H9 (cell line): ENCODE measurements at regions not wholly inside any gene's neighbourhood (a gene's known extent, or its start where the extent isn't known, plus 50 kb on each side); places are given as distances from the start of the nearest gene placed in this dataset.

Experiments
- DNase-seq: peaks from one replicate; pipeline ENCODE4 v3.0.0-alpha.2; 2017
- H2AFZ ChIP-seq: one replicate; pipeline ENCODE4 v1.6.1; 2013; ENCODE audit warnings: mild to moderate bottlenecking, low read length, control low read depth, moderate library complexity
- H2AK5ac ChIP-seq: 2 replicates; pipeline ENCODE4 v1.6.1; 2013; ENCODE audit warnings: low read length, control low read depth, mixed read lengths; ENCODE audit not compliant: insufficient read length
- H2BK120ac ChIP-seq: one replicate; pipeline ENCODE4 v1.6.1; 2013; ENCODE audit warnings: low read depth, mild to moderate bottlenecking, low read length, control low read depth, inconsistent platforms; ENCODE audit not compliant: poor library complexity, severe bottlenecking
- H2BK12ac ChIP-seq: 2 replicates; pipeline ENCODE4 v1.6.1; 2013; ENCODE audit warnings: low read length, control low read depth, mixed read lengths, low read depth; ENCODE audit not compliant: insufficient read length
- H2BK15ac ChIP-seq: 2 replicates; pipeline ENCODE4 v1.6.1; 2013; ENCODE audit warnings: low read depth, low read length, control low read depth
- H2BK20ac ChIP-seq: one replicate; pipeline ENCODE4 v1.6.1; 2013; ENCODE audit warnings: low read depth, mild to moderate bottlenecking, low read length, control low read depth, inconsistent platforms; ENCODE audit not compliant: poor library complexity, severe bottlenecking
- H2BK5ac ChIP-seq: 2 replicates; pipeline ENCODE4 v1.6.1; 2013; ENCODE audit warnings: low read length, control low read depth, mixed read lengths; ENCODE audit not compliant: insufficient read length
- H3K14ac ChIP-seq: 2 replicates; pipeline ENCODE4 v1.6.1; 2013; ENCODE audit warnings: low read length, control low read depth; ENCODE audit not compliant: insufficient read depth
- H3K18ac ChIP-seq: 2 replicates; pipeline ENCODE4 v1.6.1; 2013; ENCODE audit warnings: low read depth, mild to moderate bottlenecking, mixed read lengths, low read length, control low read depth; ENCODE audit not compliant: insufficient read length
- H3K23ac ChIP-seq: 2 replicates; pipeline ENCODE4 v1.6.1; 2013; ENCODE audit warnings: low read length, control low read depth, mixed read lengths, low read depth; ENCODE audit not compliant: insufficient read length
- H3K23me2 ChIP-seq: 2 replicates; pipeline ENCODE4 v1.6.1; 2013; ENCODE audit warnings: low read depth, mild to moderate bottlenecking, mixed read lengths, low read length, control low read depth; ENCODE audit not compliant: insufficient read length, poor library complexity, severe bottlenecking
- H3K27ac ChIP-seq: 2 replicates; pipeline ENCODE4 v1.5.1; 2013; ENCODE audit warnings: low read length, control low read depth, mixed read lengths, low read depth; ENCODE audit not compliant: insufficient read length
- H3K27me3 ChIP-seq: 2 replicates; pipeline ENCODE4 v1.6.1; 2013; ENCODE audit warnings: low read length, control low read depth, inconsistent platforms; ENCODE audit not compliant: insufficient read depth
- H3K4ac ChIP-seq: 2 replicates; pipeline ENCODE4 v1.6.1; 2013; ENCODE audit warnings: low read depth, mild to moderate bottlenecking, control low read depth, inconsistent platforms, low read length, moderate library complexity
- H3K4me1 ChIP-seq: 2 replicates; pipeline ENCODE4 v1.6.1; 2013; ENCODE audit warnings: low read length, control low read depth, inconsistent platforms; ENCODE audit not compliant: insufficient read depth
- H3K4me2 ChIP-seq: 2 replicates; pipeline ENCODE4 v1.6.1; 2013; ENCODE audit warnings: low read length, control low read depth, mixed read lengths; ENCODE audit not compliant: insufficient read length, insufficient read depth
- H3K56ac ChIP-seq: 2 replicates; pipeline ENCODE4 v1.6.1; 2013; ENCODE audit warnings: low read depth, mild to moderate bottlenecking, mixed read lengths, low read length, control low read depth; ENCODE audit not compliant: insufficient read length
- H3K79me1 ChIP-seq: 2 replicates; pipeline ENCODE4 v1.6.1; 2013; ENCODE audit warnings: low read depth, mild to moderate bottlenecking, moderate library complexity, low read length, control low read depth, inconsistent platforms; ENCODE audit not compliant: insufficient read depth, poor library complexity, severe bottlenecking
- H3K79me2 ChIP-seq: 2 replicates; pipeline ENCODE4 v1.6.1; 2013; ENCODE audit warnings: low read length, control low read depth, inconsistent platforms; ENCODE audit not compliant: insufficient read depth
- H3K9ac ChIP-seq: 2 replicates; pipeline ENCODE4 v1.6.1; 2013; ENCODE audit warnings: low read length, control low read depth, mixed read lengths; ENCODE audit not compliant: insufficient read length; ENCODE audit errors: extremely low read depth
- H3K9me3 ChIP-seq: one replicate; pipeline ENCODE4 v1.6.1; 2013; ENCODE audit warnings: low read depth, low read length, inconsistent platforms; ENCODE audit not compliant: control insufficient read depth
- H3T11ph ChIP-seq: one replicate; pipeline ENCODE4 v1.6.1; 2013; ENCODE audit warnings: mild to moderate bottlenecking, low read length, control low read depth, inconsistent platforms
- H4K20me1 ChIP-seq: one replicate; pipeline ENCODE4 v1.6.1; 2013; ENCODE audit not compliant: control insufficient read depth, insufficient read length, insufficient read depth
- H4K5ac ChIP-seq: 2 replicates; pipeline ENCODE4 v1.6.1; 2013; ENCODE audit warnings: low read depth, mild to moderate bottlenecking, mixed read lengths, low read length, control low read depth; ENCODE audit not compliant: insufficient read length
- H4K8ac ChIP-seq: replicated peaks from 2 replicates; pipeline ENCODE4 v1.6.1; 2013; ENCODE audit warnings: low read length, control low read depth, mixed read lengths, low read depth; ENCODE audit not compliant: insufficient read length
- H4K91ac ChIP-seq: 2 replicates; pipeline ENCODE4 v1.6.1; 2013; ENCODE audit warnings: low read depth, mild to moderate bottlenecking, moderate library complexity, mixed read lengths, low read length, control low read depth; ENCODE audit not compliant: insufficient read length
- H3K27ac Mint-ChIP-seq, 3 experiments: 2 replicates in 2 of 3; 3 replicates in 1 of 3; pipeline ENCODE4 v1.8.0; 2020 to 2021; ENCODE audit warnings: mixed read lengths in 3 of 3, mild to moderate bottlenecking in 1 of 3, moderate library complexity in 1 of 3
- H3K27me3 Mint-ChIP-seq: 2 replicates; pipeline ENCODE4 v1.8.0; 2021; ENCODE audit warnings: low read depth, mild to moderate bottlenecking, moderate library complexity, mixed read lengths
- H3K36me3 Mint-ChIP-seq, 3 experiments: 2 replicates in 2 of 3; 3 replicates in 1 of 3; pipeline ENCODE4 v1.8.0; 2020 to 2021; ENCODE audit warnings: low read depth in 3 of 3, mixed read lengths in 3 of 3; ENCODE audit not compliant: insufficient read depth in 1 of 3
- H3K4me1 Mint-ChIP-seq, 2 experiments: 2 replicates each; pipeline ENCODE4 v1.8.0; 2020; ENCODE audit warnings: mixed read lengths in 2 of 2
- H3K4me3 Mint-ChIP-seq, 2 experiments: 2 replicates in 1 of 2; 3 replicates in 1 of 2; pipeline ENCODE4 v1.8.0; 2020 to 2021; ENCODE audit warnings: mild to moderate bottlenecking in 2 of 2, mixed read lengths in 2 of 2, moderate library complexity in 1 of 2
- H3K9me3 Mint-ChIP-seq, 2 experiments: 2 replicates in 1 of 2; 3 replicates in 1 of 2; pipeline ENCODE4 v1.8.0; 2020; ENCODE audit warnings: mild to moderate bottlenecking in 2 of 2, mixed read lengths in 2 of 2, moderate library complexity in 1 of 2
- CTCF ChIP-seq: fragments of 200-600 bp; sonication (generic); conservative IDR thresholded peaks from 3 replicates; pipeline ENCODE4 v1.8.0; 2021; ENCODE audit warnings: antibody characterized with exemption, mild to moderate bottlenecking
- WGBS: extraction: QIAGEN DNeasy Blood & Tissue Kit; methylation state at CpG from one replicate; pipeline ENCODE4 v1.1.7; 2013; ENCODE audit warnings: missing lambda C conversion rate, low lambda C conversion rate, mixed read lengths; ENCODE audit not compliant: insufficient read length; ENCODE audit errors: extremely low coverage; 5-methylcytosine and 5-hydroxymethylcytosine counted together

- H3K4me1 Mint-ChIP-seq = peaks cover 3 to 7% of the 10 kb centered on the region in 2 experiments; a peak in 3 of 4 replicates
- no CpG with 5 or more reads among the region's 3 CpGs for WGBS
- H3K27ac Mint-ChIP-seq = no peak overlapping the region
- Histone ChIP-seq H3K27ac (no peak overlapping the region), H3T11ph (no peak overlapping the region), H2BK15ac (no peak overlapping the region), H3K4ac (no peak overlapping the region), H3K23ac (no peak overlapping the region), H3K18ac (no peak overlapping the region), H4K91ac (no peak overlapping the region), H3K56ac (no peak overlapping the region), H2BK12ac (no peak overlapping the region), H3K4me1 (no peaks in the 10 kb centered on the region), H4K20me1 (no peaks in the 10 kb centered on the region), H4K8ac (no peak overlapping the region), H2BK5ac (no peak overlapping the region), H2BK120ac (no peak overlapping the region), H2AK5ac (no peak overlapping the region), H3K79me1 (no peaks in the 10 kb centered on the region), H3K23me2 (no peaks in the 10 kb centered on the region), H4K5ac (no peak overlapping the region), H2AFZ (no peak overlapping the region), H3K9ac (no peak overlapping the region), H2BK20ac (no peak overlapping the region), H3K9me3 (no peaks in the 10 kb centered on the region), H3K4me2 (no peak overlapping the region), H3K27me3 (no peaks in the 10 kb centered on the region), H3K79me2 (no peaks in the 10 kb centered on the region), H3K14ac (no peak overlapping the region)
- DNase-seq = no peak
- no peak overlapping the region for H3K4me3 Mint-ChIP-seq
- H3K27me3 Mint-ChIP-seq = peaks cover 3% of the 10 kb centered on the region; the same call in 1 of the 2 replicates
- no peaks in the 10 kb centered on the region; a peak in 1 of 7 replicates for H3K36me3 Mint-ChIP-seq
- TF ChIP-seq CTCF = no peak
- no peaks in the 10 kb centered on the region; a peak in 3 of 5 replicates for H3K9me3 Mint-ChIP-seq
These were observed 183.3 kb downstream of the UTP18 start for GRCh38 chr17:51443646-51444045.
